ENCODE measurements at regions not wholly inside any gene's neighbourhood (a gene's known extent, or its start where the extent isn't known, plus 50 kb on each side); places are given as distances from the start of the nearest gene placed in this dataset.
"Not testable (repeated sequence)": the region's sequence is repeated elsewhere in the genome, so short reads cannot be mapped to it uniquely, and the experiment has no call there.

GRCh38 chr5:60437308-60437707, 262.7 kb downstream of the DEPDC1B start:
- DNase-seq, result no peak

- no peak for DNase-seq
Measured at GRCh38 chr5:60436518-60436917, 263.4 kb downstream of the DEPDC1B start.

GRCh38 chr5:60435808-60436207, 264.2 kb downstream of the DEPDC1B start:
- DNase-seq, result no peak

GRCh38 chr5:60426189-60426588, 273.8 kb downstream of the DEPDC1B start:
- not testable (repeated sequence) for DNase-seq

- DNase-seq, result not testable (repeated sequence)
Measured at GRCh38 chr5:60420773-60421172, 279.2 kb downstream of the DEPDC1B start.

GRCh38 chr5:60417500-60418181, 282.3 kb downstream of the DEPDC1B start:
- no peak for DNase-seq

GRCh38 chr5:60415443-60415842, 284.5 kb downstream of the DEPDC1B start:
- DNase-seq, result no peak

GRCh38 chr5:60410427-60410826, 289.5 kb downstream of the DEPDC1B start:
- DNase-seq, result no peak

- DNase-seq, result no peak
Measured at GRCh38 chr5:60404171-60404570, 295.8 kb downstream of the DEPDC1B start.

- DNase-seq, result no peak
Measured at GRCh38 chr5:60403343-60404006, 296.5 kb downstream of the DEPDC1B start.

GRCh38 chr5:60402161-60402785, 297.7 kb downstream of the DEPDC1B start:
- DNase-seq, result no peak

GRCh38 chr5:60401526-60401925, 298.4 kb downstream of the DEPDC1B start:
- no peak for DNase-seq

GRCh38 chr5:60399507-60399906, 300.5 kb downstream of the DEPDC1B start:
- no peak for DNase-seq

- DNase-seq, result no peak
Measured at GRCh38 chr5:60395712-60396329, 304.1 kb downstream of the DEPDC1B start.

- no peak for DNase-seq
Measured at GRCh38 chr5:60387051-60387440, 312.9 kb downstream of the DEPDC1B start.

- no peak for DNase-seq
Measured at GRCh38 chr5:60386436-60387050, 313.4 kb downstream of the DEPDC1B start.

- DNase-seq, result no peak
Measured at GRCh38 chr5:60382716-60383115, 317.2 kb downstream of the DEPDC1B start.

- no peak for DNase-seq
Measured at GRCh38 chr5:60379907-60380306, 320.1 kb downstream of the DEPDC1B start.

GRCh38 chr5:60377826-60378225, 322.1 kb downstream of the DEPDC1B start:
- no peak for DNase-seq

GRCh38 chr5:60376860-60377259, 323.1 kb downstream of the DEPDC1B start:
- no peak for DNase-seq

GRCh38 chr5:60374409-60374808, 325.6 kb downstream of the DEPDC1B start:
- no peak for DNase-seq

GRCh38 chr5:60372786-60373185, 327.2 kb downstream of the DEPDC1B start:
- DNase-seq, result no peak

- no peak for DNase-seq
Measured at GRCh38 chr5:60371065-60371464, 328.9 kb downstream of the DEPDC1B start.
